GM18870 (cell line): ENCODE measurements at regions not wholly inside any gene's neighbourhood (a gene's known extent, or its start where the extent isn't known, plus 50 kb on each side); places are given as distances from the start of the nearest gene placed in this dataset.

Source experiments
- ATAC-seq: cut with Tn5 transposase; IDR thresholded peaks from one replicate; pipeline ENCODE4 v1.9.1; 2021; ENCODE audit warnings: moderate library complexity; ENCODE audit not compliant: unreplicated experiment

DNA sequence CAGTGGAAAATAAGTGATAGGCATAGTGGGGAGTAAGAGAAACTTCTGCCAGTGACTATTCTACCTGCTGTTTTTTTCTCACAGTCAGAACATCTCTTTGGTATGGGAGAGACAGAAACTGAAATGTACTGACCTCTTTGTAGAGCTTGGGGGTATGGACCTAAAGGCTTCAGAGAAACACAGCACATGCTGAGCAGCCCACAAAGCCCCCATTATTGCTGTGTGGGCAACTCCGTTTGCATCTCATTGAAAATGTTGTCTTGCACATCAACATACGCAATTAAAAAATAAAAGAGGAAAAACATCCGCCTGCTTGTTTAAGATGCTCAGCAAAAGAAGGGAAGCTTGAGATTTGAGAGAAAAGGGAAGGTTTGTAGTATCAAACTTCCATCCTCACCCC is 443.4 kb upstream of the SEMA6D start:
- no peak for ATAC-seq

- no peak for ATAC-seq
Observed at GRCh38 chr15:47283246-47283645, 434.1 kb upstream of the SEMA6D start.

- ATAC-seq = no peak
Observed at GRCh38 chr15:47288794-47289193, 428.5 kb upstream of the SEMA6D start.

- no peak for ATAC-seq
Observed at GRCh38 chr15:47289656-47290055, 427.6 kb upstream of the SEMA6D start.

DNA sequence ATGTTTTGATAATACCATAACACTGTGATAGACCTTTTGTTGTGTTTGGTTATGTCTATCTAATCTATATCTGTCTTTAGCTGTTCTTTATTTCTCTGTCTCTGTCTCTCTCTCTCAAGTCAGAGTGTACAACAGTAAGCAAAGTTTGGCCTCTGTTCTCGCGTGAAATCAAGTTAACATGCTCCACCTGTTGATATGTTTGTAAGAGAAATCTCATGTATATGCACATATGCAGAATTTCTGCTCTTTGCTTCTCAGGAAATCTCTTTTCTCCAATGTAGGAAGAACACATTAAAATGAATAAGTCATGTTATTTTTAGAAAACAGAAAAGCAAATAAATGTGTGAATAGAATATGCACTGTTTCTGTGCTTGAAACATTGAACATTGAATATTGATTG is 425.5 kb upstream of the SEMA6D start:
- no peak for ATAC-seq

DNA sequence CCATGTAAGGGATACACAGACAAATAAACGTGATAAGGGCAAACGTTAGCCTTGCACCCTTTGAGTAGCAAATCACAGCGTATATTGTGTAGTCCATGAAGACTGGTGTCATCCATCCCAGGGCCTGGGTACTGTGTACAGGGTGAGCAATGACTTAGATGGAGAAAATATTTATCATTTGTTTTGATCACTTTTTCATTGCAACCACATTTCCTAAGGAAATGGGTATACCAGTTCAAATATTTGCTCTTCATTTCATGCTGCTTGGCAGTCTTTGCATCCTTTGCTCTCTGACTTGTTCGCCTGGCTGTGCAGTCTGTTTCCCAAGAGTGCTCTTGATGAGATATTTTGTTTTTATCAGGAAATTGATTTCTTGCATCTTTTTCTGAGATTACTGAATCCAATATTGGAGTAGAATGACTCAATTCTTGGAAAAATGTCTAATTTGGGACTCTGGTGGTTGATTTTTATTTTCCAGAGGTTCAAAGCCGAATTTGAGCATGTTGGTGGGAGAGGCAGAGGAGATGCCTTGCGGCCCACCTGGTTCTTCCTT is 424.6 kb upstream of the SEMA6D start:
- ATAC-seq = no peak

GRCh38 chr15:47293466-47294162 is 423.7 kb upstream of the SEMA6D start:
- ATAC-seq = no peak

- ATAC-seq = no peak
Observed at GRCh38 chr15:47294765-47295259, 422.5 kb upstream of the SEMA6D start.

GRCh38 chr15:47296881-47297280 is 420.4 kb upstream of the SEMA6D start:
- ATAC-seq = no peak

DNA sequence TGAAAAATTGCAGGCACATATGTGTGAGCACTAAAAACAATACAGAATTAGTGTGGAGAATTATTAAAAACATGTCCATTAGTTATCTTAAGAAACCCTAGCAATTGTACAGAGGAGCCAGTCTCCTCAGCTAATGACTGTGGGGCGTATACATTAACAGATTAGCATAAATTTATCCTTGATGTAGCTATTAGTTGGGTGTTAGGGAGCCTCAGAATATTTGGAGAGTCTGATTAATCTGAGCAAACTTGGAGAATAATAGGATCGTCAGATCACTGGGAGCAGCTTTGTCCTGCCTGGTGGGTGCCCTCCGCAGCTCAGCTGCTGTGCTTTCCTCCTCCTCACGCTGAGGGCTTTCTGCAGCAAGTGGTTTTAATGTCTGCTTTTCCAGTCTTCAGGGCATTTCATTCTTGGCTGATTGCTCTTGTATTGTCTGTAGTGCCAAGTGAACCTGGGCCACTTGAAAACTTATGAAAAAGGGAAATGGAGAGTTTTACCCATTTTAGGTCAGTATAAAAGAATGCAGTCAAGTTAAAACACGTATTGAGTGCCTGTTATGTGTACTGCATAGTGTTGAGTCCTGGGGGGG is 417.4 kb upstream of the SEMA6D start:
- no peak for ATAC-seq

- no peak for ATAC-seq
Observed at GRCh38 chr15:47300596-47300995, 416.7 kb upstream of the SEMA6D start.

GRCh38 chr15:47301481-47301880 is 415.8 kb upstream of the SEMA6D start:
- ATAC-seq = no peak

DNA sequence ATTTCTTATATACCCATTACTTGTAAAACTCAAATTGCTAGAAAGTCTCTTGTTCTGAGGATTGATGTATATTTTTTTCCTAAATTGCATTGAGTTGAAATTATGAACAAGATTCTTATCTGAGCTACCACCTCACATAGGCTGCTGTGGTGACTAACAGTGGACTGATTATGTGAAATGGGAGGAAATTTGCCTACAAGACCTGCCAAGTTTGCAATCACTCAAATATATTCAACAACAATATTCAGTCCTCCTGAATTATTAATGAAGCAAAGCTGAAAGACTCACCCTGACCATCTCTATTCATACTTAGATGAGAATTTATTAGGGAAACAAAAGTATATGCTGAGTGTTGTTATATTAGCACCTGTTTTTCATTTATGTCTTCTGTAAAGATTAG is 412.6 kb upstream of the SEMA6D start:
- ATAC-seq = no peak

DNA sequence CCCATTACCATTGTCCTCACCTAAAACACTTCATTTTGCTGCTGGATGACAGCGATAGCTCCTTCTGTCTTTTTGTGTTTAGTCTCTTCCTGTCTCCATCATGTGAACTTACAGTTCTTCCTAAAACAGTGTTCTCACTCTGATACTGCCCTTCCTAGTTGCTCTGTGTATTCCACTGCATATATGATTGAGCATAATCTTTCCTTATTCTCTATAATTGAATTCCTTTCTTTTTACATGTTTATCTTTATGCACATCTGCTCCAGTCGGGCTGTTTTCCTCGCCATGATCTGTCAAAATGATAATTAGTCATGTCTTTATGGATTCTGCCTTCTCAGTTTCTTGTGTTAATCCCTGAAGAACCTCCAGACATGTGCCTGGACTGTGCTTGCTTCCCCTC is 405.1 kb upstream of the SEMA6D start:
- ATAC-seq = no peak

GRCh38 chr15:47326410-47327333 is 390.6 kb upstream of the SEMA6D start:
- no peak for ATAC-seq

DNA sequence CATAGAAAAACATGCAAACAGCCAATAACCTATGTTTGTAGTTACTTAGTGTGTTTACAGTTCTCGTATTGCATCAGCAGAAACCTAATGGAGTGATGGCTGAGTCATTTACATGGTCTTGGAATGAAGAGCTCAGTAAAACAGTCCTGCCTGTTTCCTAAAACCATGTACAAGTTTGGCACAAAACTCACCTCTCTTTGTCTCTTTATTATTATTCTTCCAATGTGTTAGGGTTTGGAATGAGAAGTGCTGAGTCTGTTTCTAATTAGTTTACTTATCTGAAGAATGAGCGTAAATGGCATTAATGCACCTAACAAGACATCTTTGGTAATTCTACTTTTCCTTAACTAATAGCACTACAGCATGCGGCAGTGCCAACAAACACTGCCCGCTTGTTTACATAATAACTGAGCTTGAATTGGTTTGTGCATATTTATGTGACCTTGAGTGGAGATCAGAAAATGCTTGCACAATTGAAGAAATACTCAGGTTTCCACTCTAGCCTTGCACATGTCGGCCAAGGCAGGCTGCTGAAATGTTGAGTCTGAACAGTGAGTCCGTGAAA is 385.4 kb upstream of the SEMA6D start:
- no peak for ATAC-seq

DNA sequence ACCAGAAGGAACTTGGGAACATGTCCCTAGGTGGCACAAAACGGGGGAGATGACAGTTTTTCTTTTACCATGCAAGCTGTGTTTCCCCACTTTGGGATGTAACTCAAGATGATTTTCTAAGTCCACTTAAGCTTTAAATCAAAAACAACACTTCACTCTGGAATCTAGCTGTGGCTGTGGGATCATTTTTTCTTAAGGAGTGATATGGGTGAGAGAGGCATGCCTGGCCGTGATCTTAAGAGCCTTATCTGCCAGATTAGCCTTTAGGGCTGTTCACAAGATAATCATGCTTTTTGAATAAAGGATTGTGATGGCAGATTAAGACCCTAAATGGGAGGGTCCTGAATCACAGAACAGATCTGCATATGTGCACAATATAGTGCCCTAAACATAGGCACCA is 384.8 kb upstream of the SEMA6D start:
- no peak for ATAC-seq

DNA sequence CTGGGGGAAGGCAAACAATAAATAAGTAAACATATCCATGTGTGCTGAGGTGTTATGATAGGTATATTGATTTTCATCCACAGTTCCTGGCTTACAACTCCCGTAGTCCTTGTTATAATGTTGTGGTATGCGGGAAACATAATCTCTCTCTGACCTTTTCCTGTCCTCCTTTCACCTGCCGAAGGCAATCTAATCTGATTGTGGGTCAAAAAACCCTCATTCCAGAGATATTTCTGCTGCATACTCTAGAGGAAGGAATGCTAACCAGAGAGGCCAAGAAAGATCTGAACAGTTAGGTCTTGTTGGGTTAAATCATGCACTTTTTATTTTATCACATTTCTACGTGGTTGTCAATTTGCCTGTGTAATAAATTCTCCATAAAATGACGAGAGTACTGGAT is 383.6 kb upstream of the SEMA6D start:
- ATAC-seq = no peak

- ATAC-seq = no peak
Observed at GRCh38 chr15:47334805-47335535, 382.3 kb upstream of the SEMA6D start.

- no peak for ATAC-seq
Observed at GRCh38 chr15:47337106-47337505, 380.2 kb upstream of the SEMA6D start.
